Ovary (tissue), 3 donors: ENCODE measurements at regions not wholly inside any gene's neighbourhood (a gene's known extent, or its start where the extent isn't known, plus 50 kb on each side); places are given as distances from the start of the nearest gene placed in this dataset.

Source experiments
- EP300 ChIP-seq: sonication (generic); formaldehyde crosslinking; IDR thresholded peaks from one replicate; pipeline ENCODE4 v1.6.1; 2017; ENCODE audit warnings: antibody characterized with exemption
- POLR2A ChIP-seq: fragments of 450-650 bp; IDR thresholded peaks from one replicate; pipeline ENCODE4 v1.6.1; 2017; ENCODE audit warnings: antibody characterized with exemption, mild to moderate bottlenecking, moderate library complexity
- TF ChIP-seq, protein P1 (sequence below), 3 donors: fragments of 450-650 bp in 2 of 3; fragments of 200-600 bp in 1 of 3; IDR thresholded peaks; one replicate each; pipeline versions ENCODE4 v1.5.1 to v1.8.0; 2016 to 2022; ENCODE audit warnings: antibody characterized with exemption in 3 of 3, mild to moderate bottlenecking in 1 of 3
- donor health status: DM: no; HTN: no; CAD: no.

DNA sequence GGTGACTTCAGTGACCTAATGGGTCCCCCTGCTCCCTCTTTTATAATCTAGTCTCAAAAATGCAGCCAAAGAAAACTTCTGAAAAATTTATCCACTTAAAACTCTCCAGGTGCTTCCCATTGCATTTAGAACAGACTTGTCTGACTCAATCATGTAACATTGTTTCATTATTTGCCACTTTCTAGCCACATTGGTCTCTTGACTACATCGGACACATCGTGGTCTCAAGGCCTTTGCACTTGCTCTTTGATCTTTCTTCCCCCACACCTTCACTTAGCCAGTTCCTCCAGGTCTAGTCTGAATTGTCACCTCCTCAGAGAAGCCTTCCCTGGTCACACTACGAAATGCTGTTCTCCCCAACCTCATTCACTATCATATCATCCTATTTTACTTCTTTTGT lies 97.0 kb upstream of the E2F8 start:
- TF ChIP-seq, protein P1, sequence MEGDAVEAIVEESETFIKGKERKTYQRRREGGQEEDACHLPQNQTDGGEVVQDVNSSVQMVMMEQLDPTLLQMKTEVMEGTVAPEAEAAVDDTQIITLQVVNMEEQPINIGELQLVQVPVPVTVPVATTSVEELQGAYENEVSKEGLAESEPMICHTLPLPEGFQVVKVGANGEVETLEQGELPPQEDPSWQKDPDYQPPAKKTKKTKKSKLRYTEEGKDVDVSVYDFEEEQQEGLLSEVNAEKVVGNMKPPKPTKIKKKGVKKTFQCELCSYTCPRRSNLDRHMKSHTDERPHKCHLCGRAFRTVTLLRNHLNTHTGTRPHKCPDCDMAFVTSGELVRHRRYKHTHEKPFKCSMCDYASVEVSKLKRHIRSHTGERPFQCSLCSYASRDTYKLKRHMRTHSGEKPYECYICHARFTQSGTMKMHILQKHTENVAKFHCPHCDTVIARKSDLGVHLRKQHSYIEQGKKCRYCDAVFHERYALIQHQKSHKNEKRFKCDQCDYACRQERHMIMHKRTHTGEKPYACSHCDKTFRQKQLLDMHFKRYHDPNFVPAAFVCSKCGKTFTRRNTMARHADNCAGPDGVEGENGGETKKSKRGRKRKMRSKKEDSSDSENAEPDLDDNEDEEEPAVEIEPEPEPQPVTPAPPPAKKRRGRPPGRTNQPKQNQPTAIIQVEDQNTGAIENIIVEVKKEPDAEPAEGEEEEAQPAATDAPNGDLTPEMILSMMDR (IDR thresholded peaks at IDR 0.05): no peak
- TF ChIP-seq EP300: no peak
- no peak for TF ChIP-seq POLR2A
